ENCODE measurements at regions not wholly inside any gene's neighbourhood (a gene's known extent, or its start where the extent isn't known, plus 50 kb on each side); places are given as distances from the start of the nearest gene placed in this dataset.

DNA sequence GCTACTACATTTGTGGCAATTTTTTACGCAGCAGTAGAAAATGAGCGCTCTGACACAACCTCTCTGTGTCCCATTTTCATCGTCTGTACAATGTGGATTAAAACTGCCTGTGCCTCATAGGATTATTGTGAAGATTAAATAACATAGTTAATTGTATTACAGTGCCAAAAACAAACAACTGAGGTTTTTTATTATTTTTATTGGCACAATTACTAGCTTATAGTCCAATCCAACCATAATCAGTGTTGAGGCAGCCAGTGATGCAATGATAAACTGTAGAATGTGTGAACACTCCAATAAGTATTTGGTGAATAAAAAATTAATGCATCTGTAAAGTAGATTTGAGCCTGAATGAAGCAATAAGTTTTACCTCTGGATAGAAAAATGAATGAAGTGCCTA, 588.3 kb downstream of the DNAH5 start:
- no peaks in the 10 kb centered on the region for H3K36me3 ChIP-seq (ENCODE audit: control insufficient read depth in 1 of 2, insufficient read depth in 2 of 2, low read depth in 1 of 2, low read length in 2 of 2)
- H3K79me1 ChIP-seq (replicated peaks; ENCODE audit: low read length, poor library complexity, severe bottlenecking): no peaks in the 10 kb centered on the region
- H3K18ac ChIP-seq (ENCODE audit: low read depth in 1 of 2, low read length in 2 of 2): no peak overlapping the region
- WGBS: 96% methylated on average over 3 of the region's 3 CpGs
- no peak overlapping the region for H4K91ac ChIP-seq (ENCODE audit: low read length)
- no peak overlapping the region for H4K8ac ChIP-seq (ENCODE audit: low read length)
- no peak overlapping the region for H3K27ac ChIP-seq (ENCODE audit: low read length, poor library complexity, severe bottlenecking)
- H2BK12ac ChIP-seq (ENCODE audit: low read length in 2 of 2): no peak overlapping the region
- H3K9ac ChIP-seq (ENCODE audit: low read length): no peak overlapping the region
- H2AFZ ChIP-seq (ENCODE audit: low read depth, low read length): no peak overlapping the region
- H3K9me3 ChIP-seq (ENCODE audit: control insufficient read depth, low read length): no peaks in the 10 kb centered on the region
- no peak overlapping the region for H3K14ac ChIP-seq (ENCODE audit: low read length in 2 of 2)
- no peak overlapping the region for H2AK5ac ChIP-seq (ENCODE audit: low read length, severe bottlenecking)
- DNase-seq: no peak
- H3K4me1 ChIP-seq (ENCODE audit: control insufficient read depth, insufficient read depth, low read depth, low read length): no peaks in the 10 kb centered on the region
- H3K4me2 ChIP-seq (ENCODE audit: low read length, poor library complexity, severe bottlenecking): no peak overlapping the region
- H3K4ac ChIP-seq (ENCODE audit: low read depth in 1 of 2, low read length in 2 of 2): no peak overlapping the region
- H2BK120ac ChIP-seq (ENCODE audit: low read depth, low read length): no peak overlapping the region
- H3K23ac ChIP-seq (ENCODE audit: low read length in 2 of 2): no peak overlapping the region
- no peak overlapping the region for H2BK5ac ChIP-seq (ENCODE audit: low read depth, low read length, poor library complexity, severe bottlenecking)
- H3K4me3 ChIP-seq (ENCODE audit: insufficient read depth in 1 of 2, low read depth in 1 of 2, low read length in 2 of 2): no peak overlapping the region
- H3K27me3 ChIP-seq (ENCODE audit: control insufficient read depth in 1 of 2, insufficient read depth in 1 of 2, low read length in 2 of 2): no peaks in the 10 kb centered on the region
- H2BK15ac ChIP-seq (ENCODE audit: low read depth, poor library complexity, severe bottlenecking): no peak overlapping the region

DNA sequence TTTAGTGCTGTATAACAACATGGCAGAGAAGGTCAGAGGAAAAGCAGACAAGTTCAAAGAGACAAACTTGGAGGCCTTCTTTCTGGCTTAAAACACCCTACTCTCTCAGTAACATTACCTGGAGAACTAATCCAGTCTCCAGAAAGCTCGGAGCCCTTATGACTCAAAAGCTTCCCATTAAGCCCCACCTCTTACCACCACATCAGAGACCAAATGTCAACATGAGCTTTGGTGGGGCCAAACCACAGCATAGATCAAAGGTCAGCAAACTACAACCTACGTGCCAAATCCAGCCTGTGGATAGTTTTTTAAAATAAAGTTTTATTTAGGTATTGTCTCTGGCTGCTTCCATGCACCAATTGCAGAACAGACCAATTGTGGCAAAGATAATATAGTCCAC, 589.9 kb downstream of the DNAH5 start:
- H2BK12ac ChIP-seq (ENCODE audit: low read length in 2 of 2): no peak overlapping the region
- H3K4ac ChIP-seq (ENCODE audit: low read depth in 1 of 2, low read length in 2 of 2): no peak overlapping the region
- 46% methylated on average over 1 of the region's 2 CpGs for WGBS
- H3K9ac ChIP-seq (ENCODE audit: low read length): no peak overlapping the region
- no peaks in the 10 kb centered on the region for H3K4me1 ChIP-seq (ENCODE audit: control insufficient read depth, insufficient read depth, low read depth, low read length)
- no peaks in the 10 kb centered on the region for H3K9me3 ChIP-seq (ENCODE audit: control insufficient read depth, low read length)
- H2BK5ac ChIP-seq (ENCODE audit: low read depth, low read length, poor library complexity, severe bottlenecking): no peak overlapping the region
- H3K23ac ChIP-seq (ENCODE audit: low read length in 2 of 2): no peak overlapping the region
- H3K14ac ChIP-seq (ENCODE audit: low read length in 2 of 2): no peak overlapping the region
- H3K36me3 ChIP-seq (ENCODE audit: control insufficient read depth in 1 of 2, insufficient read depth in 2 of 2, low read depth in 1 of 2, low read length in 2 of 2): no peaks in the 10 kb centered on the region
- H4K8ac ChIP-seq (ENCODE audit: low read length): no peak overlapping the region
- no peak overlapping the region for H3K4me3 ChIP-seq (ENCODE audit: insufficient read depth in 1 of 2, low read depth in 1 of 2, low read length in 2 of 2)
- no peak overlapping the region for H2AK5ac ChIP-seq (ENCODE audit: low read length, severe bottlenecking)
- no peak overlapping the region for H2BK120ac ChIP-seq (ENCODE audit: low read depth, low read length)
- H3K18ac ChIP-seq (ENCODE audit: low read depth in 1 of 2, low read length in 2 of 2): no peak overlapping the region
- H2BK15ac ChIP-seq (ENCODE audit: low read depth, poor library complexity, severe bottlenecking): no peak overlapping the region
- H3K4me2 ChIP-seq (ENCODE audit: low read length, poor library complexity, severe bottlenecking): no peak overlapping the region
- no peaks in the 10 kb centered on the region for H3K27me3 ChIP-seq (ENCODE audit: control insufficient read depth in 1 of 2, insufficient read depth in 1 of 2, low read length in 2 of 2)
- H3K79me1 ChIP-seq (replicated peaks; ENCODE audit: low read length, poor library complexity, severe bottlenecking): no peaks in the 10 kb centered on the region
- no peak overlapping the region for H2AFZ ChIP-seq (ENCODE audit: low read depth, low read length)
- no peak overlapping the region for H3K27ac ChIP-seq (ENCODE audit: low read length, poor library complexity, severe bottlenecking)
- DNase-seq: no peak
- H4K91ac ChIP-seq (ENCODE audit: low read length): no peak overlapping the region

DNA sequence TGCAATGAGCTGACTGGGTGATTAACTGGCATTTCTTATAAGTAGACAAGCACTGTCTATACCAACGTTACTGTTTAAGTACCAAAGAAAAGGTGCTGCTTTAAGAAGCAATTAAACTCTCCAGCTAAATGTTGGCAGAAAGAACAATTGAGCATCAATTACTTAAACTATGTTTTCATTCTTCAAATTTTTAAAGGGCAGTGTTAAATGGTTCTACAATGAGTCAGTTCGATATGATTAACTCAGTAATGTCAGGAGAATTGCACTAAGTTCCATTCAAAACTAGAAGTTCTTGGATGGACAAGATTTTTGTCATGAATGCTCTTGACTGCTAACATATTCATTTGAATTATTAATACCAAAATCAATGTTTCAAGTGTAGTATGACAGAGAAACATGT, 593.7 kb downstream of the DNAH5 start:
- H2AFZ ChIP-seq (ENCODE audit: low read depth, low read length): no peak overlapping the region
- no peaks in the 10 kb centered on the region for H3K79me1 ChIP-seq (replicated peaks; ENCODE audit: low read length, poor library complexity, severe bottlenecking)
- no peak for DNase-seq
- no peak overlapping the region for H2BK5ac ChIP-seq (ENCODE audit: low read depth, low read length, poor library complexity, severe bottlenecking)
- no peak overlapping the region for H2AK5ac ChIP-seq (ENCODE audit: low read length, severe bottlenecking)
- H3K9ac ChIP-seq (ENCODE audit: low read length): no peak overlapping the region
- H3K4me1 ChIP-seq (ENCODE audit: control insufficient read depth, insufficient read depth, low read depth, low read length): no peaks in the 10 kb centered on the region
- no peaks in the 10 kb centered on the region for H3K27me3 ChIP-seq (ENCODE audit: control insufficient read depth in 1 of 2, insufficient read depth in 1 of 2, low read length in 2 of 2)
- no peak overlapping the region for H3K4ac ChIP-seq (ENCODE audit: low read depth in 1 of 2, low read length in 2 of 2)
- H3K4me3 ChIP-seq (ENCODE audit: insufficient read depth in 1 of 2, low read depth in 1 of 2, low read length in 2 of 2): no peak overlapping the region
- H3K23ac ChIP-seq (ENCODE audit: low read length in 2 of 2): no peak overlapping the region
- H3K14ac ChIP-seq (ENCODE audit: low read length in 2 of 2): no peak overlapping the region
- WGBS: no CpG with 5 or more reads among the region's 2 CpGs
- H4K8ac ChIP-seq (ENCODE audit: low read length): no peak overlapping the region
- no peak overlapping the region for H3K4me2 ChIP-seq (ENCODE audit: low read length, poor library complexity, severe bottlenecking)
- no peak overlapping the region for H2BK15ac ChIP-seq (ENCODE audit: low read depth, poor library complexity, severe bottlenecking)
- no peaks in the 10 kb centered on the region for H3K9me3 ChIP-seq (ENCODE audit: control insufficient read depth, low read length)
- no peak overlapping the region for H3K18ac ChIP-seq (ENCODE audit: low read depth in 1 of 2, low read length in 2 of 2)
- H3K27ac ChIP-seq (ENCODE audit: low read length, poor library complexity, severe bottlenecking): no peak overlapping the region
- no peak overlapping the region for H4K91ac ChIP-seq (ENCODE audit: low read length)
- no peak overlapping the region for H2BK12ac ChIP-seq (ENCODE audit: low read length in 2 of 2)
- H3K36me3 ChIP-seq (ENCODE audit: control insufficient read depth in 1 of 2, insufficient read depth in 2 of 2, low read depth in 1 of 2, low read length in 2 of 2): no peaks in the 10 kb centered on the region
- H2BK120ac ChIP-seq (ENCODE audit: low read depth, low read length): no peak overlapping the region

DNA sequence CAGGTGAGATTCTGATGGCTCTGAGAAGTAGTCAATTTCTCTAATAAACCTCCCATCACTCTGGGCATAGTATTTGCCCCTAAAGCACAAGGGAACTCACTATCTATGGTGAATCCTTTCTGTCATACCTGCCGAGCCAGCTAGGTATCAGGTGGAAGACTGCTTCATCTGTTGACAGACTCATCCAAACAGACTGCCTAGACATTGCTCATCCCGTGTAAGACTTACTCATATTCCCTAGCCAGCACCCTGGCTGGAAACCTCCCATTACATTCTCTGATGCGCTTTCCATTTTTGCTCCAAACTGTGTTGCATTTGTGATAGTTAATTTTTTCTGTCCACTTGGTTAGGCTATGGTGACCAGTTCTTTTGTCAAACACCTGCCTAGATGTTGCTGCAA, 595.9 kb downstream of the DNAH5 start:
- Histone ChIP-seq H2BK120ac (ENCODE audit: low read depth, low read length) (no peak overlapping the region), H3K23ac (ENCODE audit: low read length in 2 of 2) (no peak overlapping the region), H3K36me3 (ENCODE audit: control insufficient read depth in 1 of 2, insufficient read depth in 2 of 2, low read depth in 1 of 2, low read length in 2 of 2) (no peaks in the 10 kb centered on the region), H4K8ac (ENCODE audit: low read length) (no peak overlapping the region), H3K18ac (ENCODE audit: low read depth in 1 of 2, low read length in 2 of 2) (no peak overlapping the region), H3K4me3 (ENCODE audit: insufficient read depth in 1 of 2, low read depth in 1 of 2, low read length in 2 of 2) (no peak overlapping the region), H3K4ac (ENCODE audit: low read depth in 1 of 2, low read length in 2 of 2) (no peak overlapping the region), H4K91ac (ENCODE audit: low read length) (no peak overlapping the region), H3K4me1 (ENCODE audit: control insufficient read depth, insufficient read depth, low read depth, low read length) (no peaks in the 10 kb centered on the region), H3K79me1 (replicated peaks; ENCODE audit: low read length, poor library complexity, severe bottlenecking) (no peaks in the 10 kb centered on the region), H3K14ac (ENCODE audit: low read length in 2 of 2) (no peak overlapping the region), H2BK15ac (ENCODE audit: low read depth, poor library complexity, severe bottlenecking) (no peak overlapping the region), H3K9me3 (ENCODE audit: control insufficient read depth, low read length) (peaks cover 5% of the 10 kb centered on the region), H3K9ac (ENCODE audit: low read length) (no peak overlapping the region), H2AFZ (ENCODE audit: low read depth, low read length) (no peak overlapping the region), H3K4me2 (ENCODE audit: low read length, poor library complexity, severe bottlenecking) (no peak overlapping the region), H2BK5ac (ENCODE audit: low read depth, low read length, poor library complexity, severe bottlenecking) (no peak overlapping the region), H2AK5ac (ENCODE audit: low read length, severe bottlenecking) (no peak overlapping the region), H2BK12ac (ENCODE audit: low read length in 2 of 2) (no peak overlapping the region), H3K27ac (ENCODE audit: low read length, poor library complexity, severe bottlenecking) (no peak overlapping the region), H3K27me3 (ENCODE audit: control insufficient read depth in 1 of 2, insufficient read depth in 1 of 2, low read length in 2 of 2) (no peaks in the 10 kb centered on the region)
- 54% methylated on average over 3 of the region's 3 CpGs for WGBS
- DNase-seq: no peak

Data from mesenchymal stem cell (in vitro differentiated cells and primary cell).